GM12878 (cell line): ENCODE measurements at regions not wholly inside any gene's neighbourhood (a gene's known extent, or its start where the extent isn't known, plus 50 kb on each side); places are given as distances from the start of the nearest gene placed in this dataset.

Experiments used
- ATAC-seq: fragments of 200-7000 bp; cut with Tn5 transposase; 3 replicates; pipeline ENCODE4 v1.9.1; 2020; ENCODE audit warnings: mild to moderate bottlenecking, moderate library complexity
- BruUV-seq: library from RNA; stranded (reverse); fragments of 400-500 nt; replicated peaks from 2 replicates; lab custom pipeline; 2021; lab: Mats Ljungman, UMichigan
- CTCF ChIA-PET: fragments of 300-600 bp; sonication (Branson Sonifier 250); formaldehyde crosslinking; extraction: SDS; loops from one replicate; lab custom pipeline; 2021; ENCODE audit warnings: inconsistent platforms; lab: Yijun Ruan, JAX
- POLR2A ChIA-PET: fragments of 350-600 bp; formaldehyde crosslinking; extraction: SDS; loops from one replicate; lab custom pipeline; 2021; ENCODE audit warnings: inconsistent platforms; lab: Charles Lee
- RAD21 ChIA-PET: fragments of 300-600 bp; sonication (Branson Sonifier 250); formaldehyde crosslinking; loops from one replicate; lab custom pipeline; 2023; ENCODE audit warnings: antibody characterized with exemption; ENCODE audit not compliant: unreplicated experiment; lab: Charles Lee
- SMC1A ChIA-PET: fragments of 300-600 bp; sonication (Branson Sonifier 250); formaldehyde crosslinking; loops from one replicate; lab custom pipeline; 2023; ENCODE audit not compliant: unreplicated experiment, uncharacterized antibody; lab: Charles Lee
- DNase-seq: peaks from one replicate; pipeline ENCODE4 v3.0.0-alpha.2; 2011; ENCODE audit warnings: low read depth, low spot score
- FAIRE-seq: peaks from 3 replicates; lab custom pipeline; 2011; peaks lifted over from hg19 to GRCh38; lab: Jason Lieb, UNC
- H2AFZ ChIP-seq: 2 replicates; pipeline ENCODE4 v1.6.0; 2011; ENCODE audit warnings: low read depth, low read length, control low read depth; ENCODE audit not compliant: control insufficient read depth
- H3K27ac ChIP-seq: 2 replicates; pipeline ENCODE4 v1.5.1; 2011; ENCODE audit warnings: control low read depth; ENCODE audit not compliant: control insufficient read depth, insufficient read depth
- H3K27me3 ChIP-seq, 2 experiments: replicated peaks in 1 of 2; 2 replicates each; pipeline versions ENCODE4 v1.6.0 to v1.6.1; 2011; ENCODE audit warnings: low read length in 1 of 2; ENCODE audit not compliant: control insufficient read depth in 2 of 2, insufficient read depth in 2 of 2
- H3K36me3 ChIP-seq, 2 experiments: 2 replicates each; pipeline ENCODE4 v1.5.1; 2011; ENCODE audit warnings: low read length in 1 of 2; ENCODE audit not compliant: control insufficient read depth in 2 of 2, insufficient read depth in 2 of 2
- H3K4me1 ChIP-seq: 2 replicates; pipeline ENCODE4 v1.6.1; 2011; ENCODE audit warnings: mild to moderate bottlenecking, low read length, moderate library complexity, mixed read lengths; ENCODE audit not compliant: control insufficient read depth, insufficient read depth
- H3K4me2 ChIP-seq: 2 replicates; pipeline ENCODE4 v1.6.0; 2011; ENCODE audit warnings: control low read depth; ENCODE audit not compliant: control insufficient read depth, insufficient read depth
- H3K4me3 ChIP-seq: fragments of 200-600 bp; sonication (generic); 2 replicates; pipeline ENCODE4 v1.5.1; 2016
- H3K79me2 ChIP-seq: 2 replicates; pipeline ENCODE4 v1.6.0; 2011; ENCODE audit warnings: low read length; ENCODE audit not compliant: control insufficient read depth, insufficient read depth
- H3K9ac ChIP-seq: 2 replicates; pipeline ENCODE4 v1.8.0; 2011; ENCODE audit warnings: low read length, control low read depth, mixed read lengths; ENCODE audit not compliant: control insufficient read depth, insufficient read depth
- H3K9me3 ChIP-seq: replicated peaks from 3 replicates; pipeline ENCODE4 v1.5.1; 2011; ENCODE audit warnings: mild to moderate bottlenecking, low read length; ENCODE audit not compliant: control insufficient read depth, insufficient read depth
- H4K20me1 ChIP-seq: 2 replicates; pipeline ENCODE4 v1.6.0; 2011; ENCODE audit not compliant: control insufficient read depth, insufficient read depth
- STAT3 ChIP-seq: IDR thresholded peaks from 2 replicates; pipeline ENCODE4 v1.6.1; 2011; ENCODE audit warnings: low read depth, low read length, improper control_type of control experiment
- ZZZ3 ChIP-seq: IDR thresholded peaks from 2 replicates; pipeline ENCODE4 v1.6.1; 2011; ENCODE audit warnings: low read depth; ENCODE audit not compliant: control insufficient read depth, insufficient read length
- WGBS: methylation state at CpG from one replicate; pipeline ENCODE4 v1.1.6; 2016; ENCODE audit warnings: low lambda C conversion rate; ENCODE audit not compliant: insufficient replicate concordance, insufficient coverage; ENCODE audit errors: missing lambda C conversion rate; 5-methylcytosine and 5-hydroxymethylcytosine counted together
- in situ Hi-C: fragments of 300-500 bp; cut with MboI; formaldehyde crosslinking; loops from 9 replicates; pipeline ENCODE4 v1.14.3; 2018; ENCODE audit warnings: mixed read lengths
- intact Hi-C: fragments of 100-400 bp; cut with micrococcal nuclease; formaldehyde crosslinking; loops from one replicate; pipeline ENCODE4 v1.14.2; 2022; ENCODE audit not compliant: unreplicated experiment
- TF ChIP-seq, protein P1 (sequence below): IDR thresholded peaks from 2 replicates; pipeline ENCODE4 v1.6.1; 2012; ENCODE audit warnings: low read depth, low read length, improper control_type of control experiment
- TF ChIP-seq, protein P2 (sequence below): fragments of 450-650 bp; IDR thresholded peaks from 2 replicates; pipeline ENCODE4 v1.6.1; 2016; ENCODE audit warnings: mild to moderate bottlenecking

DNA sequence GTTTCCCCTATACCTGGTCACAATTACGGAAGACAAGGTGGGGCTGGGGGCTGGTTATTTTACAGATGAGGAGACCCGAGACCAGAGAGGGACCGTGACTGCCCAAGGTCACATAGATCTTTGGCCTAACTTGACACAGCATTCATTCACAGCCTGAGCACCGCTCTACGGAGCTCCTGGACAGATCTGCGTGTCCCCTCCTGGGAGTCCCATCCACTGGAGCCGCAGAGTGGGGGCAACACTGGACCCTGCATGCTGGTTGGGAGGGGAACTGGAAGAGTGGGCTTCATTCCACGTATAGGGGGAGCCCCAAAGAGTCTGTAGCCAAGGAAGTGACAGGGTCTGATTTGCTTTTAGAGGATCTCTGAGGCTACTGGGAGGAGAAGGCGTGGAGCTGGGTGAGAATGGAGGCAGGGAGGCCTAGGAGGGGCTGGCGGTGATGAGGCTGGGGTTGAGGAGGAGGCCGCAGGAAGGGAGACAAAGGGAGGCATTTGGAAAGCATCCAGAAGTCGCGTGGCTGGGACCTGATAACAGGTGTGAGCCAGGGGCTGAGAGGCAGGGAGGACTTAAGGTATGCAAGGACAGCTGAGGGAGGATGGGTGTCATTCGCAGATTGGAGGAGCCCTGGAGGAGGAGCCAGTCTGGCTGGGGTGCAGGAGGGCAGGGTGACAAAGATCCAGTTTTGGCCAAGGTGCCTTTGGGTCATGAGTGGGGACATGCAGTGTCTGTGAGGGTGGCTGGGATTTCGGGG lies 64.3 kb upstream of the IER5L start:
- 56% methylated on average over 15 of the region's 15 CpGs for WGBS
- no peak overlapping the region for H3K9ac ChIP-seq
- no peaks in the 10 kb centered on the region for H3K9me3 ChIP-seq
- H2AFZ ChIP-seq, result no peak overlapping the region
- BruUV-seq, result no TSS peak
- DNase-seq (no peak), FAIRE-seq (no peak), ATAC-seq (no peak)
- ChIA-PET RAD21 (no interaction called here), CTCF (no interaction called here), SMC1A (no interaction called here), POLR2A (no interaction called here)
- in situ Hi-C loops, result no loop called here
- H3K4me2 ChIP-seq, result no peak overlapping the region
- H3K27ac ChIP-seq, result no peak overlapping the region
- no peaks in the 10 kb centered on the region for H3K36me3 ChIP-seq
- no peak for TF ChIP-seq ZZZ3
- TF ChIP-seq, protein P1, sequence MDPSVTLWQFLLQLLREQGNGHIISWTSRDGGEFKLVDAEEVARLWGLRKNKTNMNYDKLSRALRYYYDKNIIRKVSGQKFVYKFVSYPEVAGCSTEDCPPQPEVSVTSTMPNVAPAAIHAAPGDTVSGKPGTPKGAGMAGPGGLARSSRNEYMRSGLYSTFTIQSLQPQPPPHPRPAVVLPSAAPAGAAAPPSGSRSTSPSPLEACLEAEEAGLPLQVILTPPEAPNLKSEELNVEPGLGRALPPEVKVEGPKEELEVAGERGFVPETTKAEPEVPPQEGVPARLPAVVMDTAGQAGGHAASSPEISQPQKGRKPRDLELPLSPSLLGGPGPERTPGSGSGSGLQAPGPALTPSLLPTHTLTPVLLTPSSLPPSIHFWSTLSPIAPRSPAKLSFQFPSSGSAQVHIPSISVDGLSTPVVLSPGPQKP, result no peak
- peaks cover 0 to 2% of the 10 kb centered on the region in 2 experiments; a peak in 3 of 4 replicates for H3K27me3 ChIP-seq
- H3K4me1 ChIP-seq, result no peaks in the 10 kb centered on the region
- no peaks in the 10 kb centered on the region for H4K20me1 ChIP-seq
- no peak overlapping the region for H3K4me3 ChIP-seq
- intact Hi-C loops, result no loop called here
- H3K79me2 ChIP-seq, result no peaks in the 10 kb centered on the region

GRCh38 chr9:129241725-129242124 lies 63.7 kb upstream of the IER5L start:
- ChIA-PET SMC1A (no interaction called here), POLR2A (no interaction called here), RAD21 (no interaction called here), CTCF (interaction anchor here (0.6 kb wide), 1 partner anchor 67 kb away, joined by 3 read pairs; no protein-coding TSS in a partner anchor)
- Histone ChIP-seq H4K20me1 (no peaks in the 10 kb centered on the region), H3K9me3 (no peaks in the 10 kb centered on the region), H3K27ac (no peak overlapping the region), H2AFZ (no peak overlapping the region), H3K4me2 (no peak overlapping the region), H3K79me2 (no peaks in the 10 kb centered on the region), H3K36me3 (no peaks in the 10 kb centered on the region), H3K4me3 (no peak overlapping the region), H3K9ac (no peak overlapping the region), H3K4me1 (no peaks in the 10 kb centered on the region), H3K27me3 (peaks cover 0 to 2% of the 10 kb centered on the region in 2 experiments; a peak in 3 of 4 replicates)
- 66% methylated on average over 2 of the region's 2 CpGs for WGBS
- DNase-seq (no peak), ATAC-seq (no peak), FAIRE-seq (no peak)
- BruUV-seq, result no TSS peak
- no peak for TF ChIP-seq STAT3
- TF ChIP-seq, protein P2, sequence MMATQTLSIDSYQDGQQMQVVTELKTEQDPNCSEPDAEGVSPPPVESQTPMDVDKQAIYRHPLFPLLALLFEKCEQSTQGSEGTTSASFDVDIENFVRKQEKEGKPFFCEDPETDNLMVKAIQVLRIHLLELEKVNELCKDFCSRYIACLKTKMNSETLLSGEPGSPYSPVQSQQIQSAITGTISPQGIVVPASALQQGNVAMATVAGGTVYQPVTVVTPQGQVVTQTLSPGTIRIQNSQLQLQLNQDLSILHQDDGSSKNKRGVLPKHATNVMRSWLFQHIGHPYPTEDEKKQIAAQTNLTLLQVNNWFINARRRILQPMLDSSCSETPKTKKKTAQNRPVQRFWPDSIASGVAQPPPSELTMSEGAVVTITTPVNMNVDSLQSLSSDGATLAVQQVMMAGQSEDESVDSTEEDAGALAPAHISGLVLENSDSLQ, result 0 out of 2 replicates have a peak, but pooled peaks have one; percentile 15
- in situ Hi-C loops, result no loop called here
- intact Hi-C loops, result no loop called here
